ENCODE measurements at regions not wholly inside any gene's neighbourhood (a gene's known extent, or its start where the extent isn't known, plus 50 kb on each side); places are given as distances from the start of the nearest gene placed in this dataset.

DNA sequence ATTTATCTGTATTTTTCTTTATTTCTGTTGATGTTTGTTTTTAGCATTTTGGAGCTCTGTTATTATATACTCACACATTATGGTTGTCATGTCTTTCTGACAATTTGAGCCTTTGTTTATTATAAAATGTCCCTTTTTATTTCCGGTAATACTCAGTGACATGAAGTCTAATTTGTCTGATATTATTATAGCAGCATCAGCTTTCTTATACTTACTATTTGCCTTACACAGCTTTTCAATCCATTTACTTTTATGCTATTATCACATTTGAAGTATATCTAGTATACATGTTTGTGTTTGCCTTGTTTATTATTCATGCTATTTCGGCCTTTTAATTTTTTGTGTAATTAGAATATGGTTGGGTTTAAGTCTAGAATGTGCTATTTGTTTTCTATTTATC is 430.6 kb upstream of the FANCL start:
- TF ChIP-seq CTCF (IDR thresholded peaks at IDR 0.05; ENCODE audit: borderline replicate concordance, extremely low read depth, low read length, poor library complexity, severe bottlenecking) = no peak
- no peak for TF ChIP-seq EZH2 (IDR thresholded peaks at IDR 0.05; ENCODE audit: borderline replicate concordance, low read depth, low read length, severe bottlenecking)
